LHCN-M2 (cell line): ENCODE measurements at regions not wholly inside any gene's neighbourhood (a gene's known extent, or its start where the extent isn't known, plus 50 kb on each side); places are given as distances from the start of the nearest gene placed in this dataset.

Experiments used
- DNase-seq: peaks from one replicate; pipeline ENCODE4 v3.0.0-alpha.2; 2012; ENCODE audit warnings: low read depth

- DNase-seq: no peak
Measured at GRCh38 chr11:45062974-45063635, 83.3 kb upstream of the PRDM11 start.

GRCh38 chr11:45063669-45064068 lies 82.8 kb upstream of the PRDM11 start:
- DNase-seq: no peak

DNA sequence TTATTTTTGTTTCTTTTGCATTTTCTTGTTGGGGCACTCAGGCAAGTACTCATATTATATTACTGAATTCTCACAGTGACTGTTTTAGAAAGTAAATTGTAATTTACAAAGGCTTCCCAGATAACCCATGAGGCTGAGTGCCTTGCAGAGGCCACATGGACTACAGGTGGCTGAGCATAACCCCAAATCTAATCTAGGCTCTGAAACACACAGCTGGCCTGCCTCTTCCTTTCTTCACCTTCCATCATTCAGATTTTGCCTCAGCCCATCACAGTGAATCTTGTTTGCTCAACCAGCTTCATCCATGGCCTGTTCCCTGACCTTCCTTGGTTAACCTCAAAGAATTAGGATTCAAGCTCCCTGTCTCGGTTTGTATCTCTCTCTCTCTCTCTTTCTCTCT lies 78.5 kb upstream of the PRDM11 start:
- no peak for DNase-seq

DNA sequence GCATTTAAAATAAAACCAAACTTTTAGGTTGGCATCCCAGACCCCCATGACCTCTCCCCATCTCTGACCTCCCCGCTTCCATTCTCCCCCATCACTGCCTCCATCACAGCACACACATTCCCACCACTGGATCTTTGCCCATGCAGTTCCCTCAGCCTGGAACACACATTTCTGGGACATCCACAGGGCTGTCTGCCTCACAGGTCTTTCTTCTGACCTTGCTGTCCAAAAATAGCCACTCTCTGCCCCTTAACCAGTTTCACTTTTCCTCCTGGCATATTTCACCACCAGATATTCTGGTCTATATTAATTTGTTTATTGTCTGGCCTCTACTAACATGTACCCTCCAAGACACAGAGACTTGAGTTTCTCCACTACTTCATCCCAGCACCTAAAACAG lies 75.2 kb upstream of the PRDM11 start:
- DNase-seq: no peak

DNA sequence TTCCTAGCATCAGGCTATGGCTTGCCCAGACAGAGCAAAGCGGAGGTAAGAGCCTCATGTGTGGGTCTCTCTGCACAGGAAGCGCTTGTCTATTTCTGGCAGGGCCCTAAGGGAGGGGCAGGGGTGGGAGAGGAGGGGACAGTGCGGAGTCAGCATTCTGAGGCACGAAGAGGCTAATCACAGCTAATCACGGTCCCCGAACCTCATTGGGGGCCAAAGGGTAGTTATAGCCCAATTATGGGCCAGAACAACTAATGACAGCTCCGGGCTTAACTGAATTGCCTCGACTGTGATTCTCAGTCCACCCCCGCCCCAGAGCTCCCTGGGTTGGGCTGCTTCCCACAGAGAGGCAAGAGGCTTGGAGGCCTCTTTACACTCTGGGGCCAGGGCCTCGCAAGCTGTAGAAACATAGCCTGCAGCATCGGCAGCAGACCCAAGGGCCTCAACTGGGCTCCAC lies 72.7 kb upstream of the PRDM11 start:
- DNase-seq: no peak

DNA sequence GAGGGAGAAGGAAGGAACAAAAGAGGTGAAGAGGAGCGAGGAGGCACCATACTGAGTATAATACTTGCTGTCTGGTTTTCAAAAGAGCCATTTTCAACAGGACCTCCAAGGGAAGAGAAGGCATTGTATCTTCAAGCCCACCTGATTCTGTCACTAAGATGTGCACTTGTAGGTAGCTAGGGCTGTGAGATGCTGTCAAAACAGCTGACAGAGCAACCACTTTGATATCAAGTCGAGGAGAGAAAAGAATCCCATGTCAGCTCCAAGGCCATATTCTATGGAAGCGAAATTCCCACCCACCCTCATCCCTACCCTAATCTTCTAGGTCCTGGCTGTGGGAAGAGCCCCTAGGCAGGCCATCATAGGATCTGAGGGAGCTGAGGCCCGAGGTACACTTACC lies 70.9 kb upstream of the PRDM11 start:
- DNase-seq: no peak

- DNase-seq: no peak
Measured at GRCh38 chr11:45075952-45076351, 70.5 kb upstream of the PRDM11 start.

DNA sequence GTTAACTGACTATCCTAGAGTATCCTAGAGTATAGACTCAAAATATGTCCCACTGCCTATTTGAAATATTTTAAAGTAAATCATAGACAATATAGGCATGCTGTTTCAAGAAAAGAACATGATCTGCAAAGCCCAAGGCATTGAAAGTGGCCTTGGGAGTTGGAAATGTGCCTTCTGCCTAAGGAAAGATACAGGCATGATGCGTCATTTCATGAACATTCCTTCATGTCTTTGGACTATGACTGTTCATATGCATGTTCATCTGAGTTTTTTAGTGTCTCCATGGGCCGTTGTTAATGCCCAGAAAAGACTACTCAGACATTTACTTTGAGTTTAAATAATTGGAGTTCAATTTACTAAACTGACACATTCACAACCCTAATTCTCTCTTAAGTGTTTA lies 69.7 kb upstream of the PRDM11 start:
- no peak for DNase-seq

GRCh38 chr11:45078236-45079074 lies 68.0 kb upstream of the PRDM11 start:
- peak; percentile 8 for DNase-seq

- DNase-seq: no peak
Measured at GRCh38 chr11:45079075-45079444, 67.4 kb upstream of the PRDM11 start.

DNA sequence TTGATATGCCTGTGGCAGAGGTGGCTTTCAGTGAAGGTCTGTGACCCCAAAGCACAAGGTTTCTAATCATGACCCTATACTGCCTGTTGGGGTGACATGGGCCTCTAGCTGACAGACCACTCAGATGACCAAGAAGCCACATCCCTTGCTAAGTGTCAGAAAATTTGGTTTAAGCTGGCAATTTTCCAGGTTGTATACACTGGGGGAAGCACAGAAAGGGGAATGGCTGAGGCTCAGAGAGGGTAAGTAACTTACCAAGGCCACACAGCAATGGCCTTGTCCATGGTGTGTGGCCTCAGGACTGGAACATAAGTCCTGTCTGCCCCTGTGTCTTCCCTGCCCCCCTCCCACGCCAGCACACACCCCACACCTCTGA lies 66.9 kb upstream of the PRDM11 start:
- no peak for DNase-seq

GRCh38 chr11:45079943-45080719 lies 66.3 kb upstream of the PRDM11 start:
- DNase-seq: no peak

GRCh38 chr11:45082744-45083543 lies 63.5 kb upstream of the PRDM11 start:
- DNase-seq: no peak

GRCh38 chr11:45083544-45084087 lies 62.8 kb upstream of the PRDM11 start:
- no peak for DNase-seq

GRCh38 chr11:45085646-45086501 lies 60.6 kb upstream of the PRDM11 start:
- no peak for DNase-seq

DNA sequence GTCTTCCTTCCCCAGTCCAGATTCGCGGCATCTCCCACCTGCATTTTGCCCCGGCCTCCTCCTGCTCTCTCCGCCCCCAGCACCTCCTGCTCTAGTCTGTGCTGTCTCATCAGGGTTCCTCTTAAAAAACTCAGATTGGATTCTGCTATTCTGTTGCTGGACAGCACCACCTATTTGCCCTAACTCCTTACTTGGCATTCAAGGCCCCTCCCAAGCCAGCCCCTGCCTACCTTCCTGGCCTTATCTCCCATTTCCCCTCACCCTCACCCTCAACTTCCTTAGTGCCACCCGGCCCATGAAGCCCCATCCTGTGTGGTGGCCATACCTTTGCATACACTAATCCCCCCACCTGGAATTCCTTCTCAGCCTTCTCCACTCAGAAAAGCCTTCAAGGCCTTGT lies 59.9 kb upstream of the PRDM11 start:
- no peak for DNase-seq

GRCh38 chr11:45087086-45087899 lies 59.1 kb upstream of the PRDM11 start:
- no peak for DNase-seq

DNA sequence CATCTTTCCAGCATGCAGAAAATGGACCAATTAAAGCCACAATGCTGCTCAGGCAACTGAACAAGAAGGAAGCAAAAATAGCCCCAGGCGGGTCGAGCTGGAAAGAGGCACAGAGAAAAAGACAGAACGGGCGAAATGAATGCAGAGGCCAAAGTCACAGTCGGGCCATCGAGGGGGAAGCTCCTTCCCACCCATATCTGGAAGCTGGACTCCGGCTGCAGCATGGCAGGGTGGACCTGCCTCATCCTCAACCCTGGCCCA lies 58.6 kb upstream of the PRDM11 start:
- DNase-seq: no peak

DNA sequence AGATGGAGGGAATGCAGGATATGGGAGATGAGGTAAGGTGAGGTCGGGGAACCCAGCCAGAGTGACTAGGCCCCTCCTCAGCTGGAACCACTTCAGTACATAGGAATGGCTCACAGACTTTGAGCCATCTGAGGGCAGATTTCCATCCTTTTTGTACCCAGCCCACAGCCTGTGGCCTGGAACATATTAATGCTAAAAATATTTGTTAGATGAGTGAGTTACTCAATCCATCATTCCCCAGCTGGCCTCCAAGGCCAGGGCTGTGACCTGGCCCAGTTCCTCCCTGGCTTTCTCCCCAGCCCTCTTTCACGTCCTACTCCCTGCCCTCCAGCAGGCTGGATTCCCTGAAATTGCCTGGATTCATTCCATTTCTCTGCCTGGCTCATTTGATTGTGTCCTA lies 57.2 kb upstream of the PRDM11 start:
- peak; percentile 74 for DNase-seq
